HG03342 (cell line): ENCODE measurements at regions not wholly inside any gene's neighbourhood (a gene's known extent, or its start where the extent isn't known, plus 50 kb on each side); places are given as distances from the start of the nearest gene placed in this dataset.

Experiments used
- ATAC-seq: cut with Tn5 transposase; IDR thresholded peaks from one replicate; pipeline ENCODE4 v1.9.1; 2021; ENCODE audit warnings: mild to moderate bottlenecking, moderate library complexity; ENCODE audit not compliant: unreplicated experiment

- ATAC-seq, result no peak
These were observed 154.8 kb upstream of the ETV3 start for GRCh38 chr1:157292809-157293564.

- ATAC-seq, result no peak
These were observed 154.1 kb upstream of the ETV3 start for GRCh38 chr1:157292302-157292701.

DNA sequence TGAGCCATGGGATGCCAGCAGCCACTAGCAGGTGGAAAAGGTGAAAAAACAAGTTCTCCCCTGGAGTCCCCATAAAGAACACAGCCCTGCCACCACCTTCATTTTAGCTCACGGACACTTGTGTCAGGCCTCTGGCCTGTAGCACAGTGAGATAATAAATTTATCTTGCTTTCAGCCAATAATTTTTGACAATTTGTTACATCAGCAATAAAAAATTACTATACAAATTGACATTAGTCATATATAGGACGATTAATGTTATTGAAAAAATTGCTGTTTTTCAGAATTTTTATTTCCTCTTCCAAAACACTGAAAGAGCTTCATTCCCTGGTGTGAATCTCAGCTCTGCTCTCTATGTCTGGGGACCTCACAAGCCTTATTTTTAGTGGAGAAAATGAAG is 152.9 kb upstream of the ETV3 start:
- ATAC-seq, result no peak

- ATAC-seq, result no peak
These were observed 151.4 kb upstream of the ETV3 start for GRCh38 chr1:157289424-157290105.

GRCh38 chr1:157288996-157289395 is 150.8 kb upstream of the ETV3 start:
- ATAC-seq, result no peak

- no peak for ATAC-seq
These were observed 150.3 kb upstream of the ETV3 start for GRCh38 chr1:157288492-157288891.

- no peak for ATAC-seq
These were observed 149.8 kb upstream of the ETV3 start for GRCh38 chr1:157288006-157288405.

GRCh38 chr1:157287462-157287861 is 149.3 kb upstream of the ETV3 start:
- ATAC-seq, result no peak

GRCh38 chr1:157286646-157287420 is 148.6 kb upstream of the ETV3 start:
- no peak for ATAC-seq

DNA sequence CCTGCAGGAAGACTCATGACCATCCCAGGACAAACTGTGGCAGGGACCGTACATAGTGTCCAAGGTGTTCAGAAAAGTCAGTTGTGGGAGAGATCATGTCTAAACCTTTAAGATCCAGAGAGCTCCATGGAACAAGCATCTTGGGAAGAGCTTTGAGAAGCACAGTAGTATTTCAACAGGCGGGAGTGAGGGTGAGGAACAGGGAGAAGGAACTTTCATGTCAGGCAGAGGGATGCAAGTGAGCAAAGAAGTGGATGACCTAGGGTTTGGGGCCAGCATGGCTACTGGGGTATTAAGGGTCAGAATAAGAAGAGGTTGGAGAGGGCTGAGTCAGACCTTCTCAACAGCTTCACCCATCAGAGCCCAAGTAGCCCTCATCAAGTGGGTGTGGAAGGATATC is 147.9 kb upstream of the ETV3 start:
- no peak for ATAC-seq

GRCh38 chr1:157284451-157284850 is 146.3 kb upstream of the ETV3 start:
- no peak for ATAC-seq

DNA sequence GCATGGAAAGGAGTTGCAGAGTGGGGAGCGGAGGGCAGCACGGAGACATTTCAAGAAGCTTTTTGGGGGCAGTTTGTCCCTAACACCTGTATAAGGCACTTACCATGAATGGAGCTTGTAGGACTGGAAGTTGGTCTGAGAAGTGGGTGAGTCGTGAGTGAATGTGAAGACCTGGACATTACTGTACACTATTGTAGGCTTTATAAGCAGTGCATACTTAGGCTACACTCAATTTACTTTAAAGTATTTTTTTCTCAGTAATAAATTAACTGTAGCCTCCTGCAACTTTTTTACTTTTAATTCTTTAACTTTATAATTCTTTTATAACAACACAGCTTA is 141.6 kb upstream of the ETV3 start:
- no peak for ATAC-seq

GRCh38 chr1:157279138-157279801 is 141.1 kb upstream of the ETV3 start:
- no peak for ATAC-seq

DNA sequence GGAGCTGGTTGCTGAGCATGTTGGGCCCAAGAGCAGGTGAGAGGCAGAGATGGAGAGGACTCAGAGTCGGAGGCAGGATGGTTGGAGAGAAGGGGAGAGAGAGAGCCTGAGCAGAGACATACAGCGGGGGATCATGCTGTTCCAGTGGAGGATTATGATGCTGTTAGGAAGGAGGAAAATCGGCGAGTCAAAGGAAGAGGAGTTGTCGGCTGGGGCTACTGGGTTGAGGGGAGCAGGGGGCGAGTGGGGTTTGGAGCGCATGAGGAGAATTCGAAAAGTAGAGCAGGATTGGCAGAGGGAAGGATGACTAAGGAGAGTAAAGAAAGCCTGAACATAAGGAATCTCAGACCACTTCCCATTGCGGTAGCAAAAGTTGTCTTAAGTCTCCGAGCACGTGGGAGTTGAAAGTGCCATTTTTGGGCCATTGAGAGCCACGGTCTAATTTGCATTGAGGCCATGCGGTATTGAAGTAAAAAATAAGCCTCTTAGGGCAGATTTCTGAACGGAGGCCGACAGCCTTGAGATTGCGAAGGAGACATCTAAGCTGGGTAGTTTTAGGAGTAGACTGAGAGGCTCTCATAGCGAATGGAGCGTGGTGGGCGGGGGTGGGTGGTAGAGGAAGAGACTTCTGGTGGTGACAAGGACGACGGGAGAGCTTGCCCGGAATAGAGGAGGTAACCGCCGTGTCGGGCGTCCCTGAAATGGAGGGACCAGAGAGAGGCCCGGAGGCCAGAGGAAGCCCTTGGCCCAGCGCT is 140.4 kb upstream of the ETV3 start:
- ATAC-seq, result no peak

GRCh38 chr1:157277913-157278312 is 139.7 kb upstream of the ETV3 start:
- ATAC-seq, result no peak

DNA sequence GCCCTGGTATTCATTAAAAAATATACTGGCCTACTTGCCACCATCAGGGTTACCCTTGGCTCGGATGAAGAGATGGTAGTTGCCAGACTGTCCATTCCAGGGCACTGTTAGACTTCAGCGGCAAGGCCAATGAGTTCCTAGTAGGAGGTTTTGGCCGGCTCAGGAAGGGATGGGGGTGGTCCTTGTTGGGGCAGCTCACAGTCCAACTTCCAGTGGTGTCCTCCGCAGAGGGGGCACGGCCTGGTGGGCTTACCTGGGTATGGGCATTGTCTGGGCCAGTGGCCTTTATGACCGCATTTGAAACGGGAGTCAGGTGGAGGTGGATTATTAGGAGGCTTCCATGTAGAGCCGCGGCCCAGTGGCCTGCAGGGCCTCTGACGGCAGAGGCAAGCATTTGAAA is 139.1 kb upstream of the ETV3 start:
- no peak for ATAC-seq

DNA sequence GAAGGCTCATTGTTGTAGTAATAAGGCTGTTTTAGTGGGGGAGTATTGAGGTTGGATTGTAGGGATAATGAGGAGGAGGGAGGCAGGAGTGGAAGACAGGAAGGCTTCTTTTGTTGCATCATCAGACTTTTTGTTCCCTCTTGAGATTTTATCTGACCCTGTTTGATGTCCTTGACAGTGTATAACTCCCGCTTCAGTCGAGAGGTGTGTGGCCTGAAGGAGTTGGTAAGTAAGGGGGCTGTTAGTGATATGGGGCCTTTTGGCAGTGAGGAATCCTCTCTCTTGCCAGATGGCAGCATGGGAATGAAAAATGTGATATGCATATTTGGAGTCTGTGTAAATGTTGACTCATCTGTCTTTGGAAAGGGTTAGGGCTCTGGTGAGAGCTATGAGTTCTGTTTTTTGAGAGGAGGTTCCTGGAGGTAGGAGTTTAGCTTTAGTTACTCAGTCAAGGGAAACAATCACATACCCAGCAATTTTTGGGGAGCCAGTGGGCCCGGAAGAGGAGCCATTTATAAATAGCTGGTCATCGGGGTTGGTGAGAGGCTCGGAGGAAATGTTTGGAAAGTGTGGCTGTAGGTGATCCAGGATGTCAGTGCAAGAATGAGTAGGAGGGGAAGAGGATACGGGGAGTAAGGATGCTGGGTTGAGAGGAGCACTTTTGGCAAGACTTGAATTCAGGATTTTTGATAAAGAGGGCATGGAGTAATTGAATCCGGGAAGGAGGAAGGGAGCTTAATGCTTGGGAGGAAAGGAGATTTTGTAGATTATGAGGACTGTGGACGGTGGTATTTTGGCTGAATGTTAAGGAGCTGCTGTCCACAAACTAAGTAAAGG is 136.7 kb upstream of the ETV3 start:
- no peak for ATAC-seq

DNA sequence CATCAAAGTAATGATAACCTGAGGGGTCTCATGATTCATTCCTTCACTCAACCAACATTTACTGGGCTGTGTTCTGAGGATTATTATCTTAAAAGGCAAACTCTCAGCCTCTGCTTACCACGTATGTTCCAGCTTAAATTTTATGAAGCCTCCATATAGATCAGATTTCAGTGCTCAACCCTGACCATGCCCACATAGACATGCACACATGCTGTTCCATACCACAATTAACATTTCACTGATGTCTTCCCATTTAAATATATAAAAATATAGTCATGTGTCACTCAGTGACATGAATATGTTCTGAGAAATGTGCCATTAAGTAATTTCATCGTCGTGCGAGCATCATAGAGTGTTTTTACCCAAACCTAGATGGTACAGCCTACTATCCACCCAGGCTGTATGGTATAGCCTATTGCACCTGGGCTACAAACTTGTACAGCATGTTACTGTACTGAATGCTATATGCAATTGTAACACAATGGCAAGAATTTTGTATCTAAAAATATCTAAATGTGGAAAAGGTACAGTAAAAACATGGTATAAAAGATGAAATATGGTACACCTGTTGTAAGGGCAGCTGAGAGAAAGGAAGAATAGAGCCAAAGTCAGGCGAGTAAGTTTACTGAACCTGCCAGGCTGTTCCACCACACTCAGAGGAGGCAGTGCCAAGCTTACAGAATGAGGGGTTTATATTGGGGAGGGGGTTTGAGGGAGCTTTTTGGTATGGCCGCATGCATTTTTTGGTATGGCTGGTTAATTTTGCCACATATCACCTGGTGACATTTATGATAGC is 134.7 kb upstream of the ETV3 start:
- ATAC-seq, result no peak

GRCh38 chr1:157272264-157272663 is 134.1 kb upstream of the ETV3 start:
- no peak for ATAC-seq
